NCI-H1436 (cell line): ENCODE measurements at regions not wholly inside any gene's neighbourhood (a gene's known extent, or its start where the extent isn't known, plus 50 kb on each side); places are given as distances from the start of the nearest gene placed in this dataset.
"Not testable (repeated sequence)": the region's sequence is repeated elsewhere in the genome, so short reads cannot be mapped to it uniquely, and the experiment has no call there.

Experiments
- DNase-seq: peaks from one replicate; lab custom pipeline; 2025; lab: John Stamatoyannopoulos, UW

DNA sequence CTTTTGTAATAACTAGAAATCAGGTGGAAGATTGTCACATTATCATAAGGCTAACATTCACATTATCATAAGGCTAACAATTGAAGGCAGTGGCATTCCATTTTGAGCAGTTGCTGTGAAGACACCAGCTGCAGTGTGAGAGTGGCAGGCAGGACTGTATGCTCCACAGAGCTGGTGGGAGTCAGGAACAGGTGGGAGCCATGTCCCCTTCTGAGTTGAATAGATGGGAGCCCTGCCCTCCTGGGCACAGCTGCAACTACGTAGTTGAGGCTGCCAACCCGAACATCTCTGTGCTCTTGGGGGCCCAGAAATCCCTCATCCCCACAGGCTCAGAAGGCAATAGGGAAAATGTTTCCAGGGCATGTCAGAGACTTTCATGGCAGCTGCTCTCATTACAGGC lies 1627.6 kb downstream of the SI start:
- no peak for DNase-seq

DNA sequence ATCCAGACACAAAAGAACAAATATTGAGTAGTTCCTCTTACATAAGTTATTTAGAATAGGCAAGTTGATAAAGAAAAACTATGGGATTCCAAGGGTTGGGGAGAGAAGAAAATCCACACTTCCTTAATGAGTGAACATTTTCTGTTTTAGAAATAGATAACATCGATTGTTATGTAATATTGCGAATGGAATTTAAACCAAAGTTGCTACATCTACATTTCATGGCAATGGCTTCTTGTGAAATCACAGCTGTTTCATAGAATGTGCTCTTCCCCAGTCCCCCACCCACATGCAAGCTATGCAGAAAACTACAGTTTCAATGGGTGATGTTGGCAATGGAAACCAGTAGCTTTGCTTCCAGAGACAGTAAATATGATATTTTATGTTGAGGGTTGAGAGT lies 1639.5 kb downstream of the SI start:
- DNase-seq: no peak

DNA sequence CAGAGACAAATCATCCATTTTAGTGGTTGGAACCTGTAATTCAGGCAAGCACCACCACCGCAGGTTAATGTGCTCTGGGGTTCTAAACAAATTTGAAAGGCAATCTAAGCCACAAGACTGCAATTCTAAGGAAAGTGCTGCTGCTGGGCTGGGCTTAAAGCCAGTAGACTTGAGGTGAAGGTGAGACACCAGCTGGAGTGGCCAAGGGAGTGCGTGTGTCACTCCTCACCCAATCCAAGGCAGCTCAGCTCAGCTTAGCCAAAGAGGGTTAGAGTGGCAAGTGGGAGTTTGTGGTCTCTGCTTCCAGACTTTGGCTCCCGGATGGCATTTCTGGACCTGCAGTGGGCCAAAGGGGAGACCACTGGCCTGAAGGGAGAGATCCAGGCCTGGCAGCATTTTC lies 1655.6 kb downstream of the SI start:
- no peak for DNase-seq

DNA sequence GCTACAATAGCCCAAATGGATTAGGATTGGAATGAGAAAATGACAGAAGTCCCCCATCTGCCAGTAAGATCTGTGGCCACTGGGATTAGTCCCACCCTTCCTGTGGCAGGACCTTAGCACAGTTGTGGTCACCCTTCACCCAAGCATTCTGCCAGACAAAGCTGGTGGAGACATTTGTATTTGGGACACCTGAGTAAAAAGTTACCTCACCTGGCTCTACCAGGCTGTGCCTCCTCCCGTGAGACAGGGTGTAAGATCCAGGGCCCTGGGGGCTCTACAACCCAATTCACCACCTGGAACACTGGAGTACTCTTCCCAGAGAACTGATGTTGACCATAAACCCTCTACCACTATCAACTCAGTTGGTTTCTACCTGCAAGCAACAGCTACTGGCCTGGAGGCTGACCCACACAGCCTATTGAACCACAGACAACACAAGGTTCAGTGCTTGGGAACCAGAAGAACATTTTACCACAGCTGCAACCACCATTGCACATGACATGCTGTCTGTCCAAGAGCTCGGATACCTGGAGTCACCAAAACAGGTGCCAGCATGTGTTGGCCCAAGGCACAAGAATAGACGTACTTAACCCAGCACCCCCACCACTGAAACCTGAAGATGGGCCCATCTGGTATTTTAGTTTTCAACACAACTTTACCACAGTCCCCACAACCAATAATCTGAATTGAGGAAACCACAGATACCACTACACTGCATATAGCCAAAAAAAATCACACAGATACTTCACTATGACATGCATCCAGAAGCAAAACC lies 1686.7 kb downstream of the SI start:
- no peak for DNase-seq

DNA sequence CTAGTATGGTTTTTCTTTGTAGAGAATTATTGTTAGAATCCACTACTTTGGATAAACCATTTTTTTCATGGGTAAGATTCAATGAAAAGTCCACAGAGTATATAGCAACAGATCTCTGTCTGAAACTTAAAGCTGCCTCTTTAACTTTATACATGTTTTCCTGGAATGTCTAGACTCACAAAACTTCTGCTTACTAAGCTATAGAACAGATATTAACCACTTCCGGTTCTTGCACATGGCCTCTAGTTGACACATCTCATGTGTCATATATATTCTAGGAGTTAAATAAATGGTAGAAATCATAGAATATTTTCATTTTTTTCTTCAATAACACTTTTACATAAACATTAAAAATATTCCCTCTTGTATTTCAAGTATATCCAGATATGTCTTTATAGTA lies 1693.9 kb downstream of the SI start:
- DNase-seq: no peak

DNA sequence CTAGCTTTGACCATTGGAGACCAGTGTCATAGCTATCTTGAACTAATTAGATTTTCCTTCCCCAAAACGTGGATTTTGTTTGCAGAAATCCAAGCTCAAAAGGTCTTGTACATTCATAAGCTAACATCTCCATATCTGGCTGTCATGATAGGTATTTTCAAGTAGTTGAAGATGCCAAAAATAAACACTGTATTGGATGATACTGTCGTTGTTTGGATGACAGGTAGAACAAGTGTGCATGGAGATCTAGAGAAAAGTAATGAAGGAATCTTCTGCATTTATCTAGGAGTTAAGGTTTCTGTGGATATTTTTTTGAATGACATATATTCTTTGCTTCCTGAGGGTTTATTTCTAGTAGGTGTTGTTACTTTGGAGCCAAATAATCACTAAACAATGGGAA lies 1696.1 kb downstream of the SI start:
- DNase-seq: no peak

DNA sequence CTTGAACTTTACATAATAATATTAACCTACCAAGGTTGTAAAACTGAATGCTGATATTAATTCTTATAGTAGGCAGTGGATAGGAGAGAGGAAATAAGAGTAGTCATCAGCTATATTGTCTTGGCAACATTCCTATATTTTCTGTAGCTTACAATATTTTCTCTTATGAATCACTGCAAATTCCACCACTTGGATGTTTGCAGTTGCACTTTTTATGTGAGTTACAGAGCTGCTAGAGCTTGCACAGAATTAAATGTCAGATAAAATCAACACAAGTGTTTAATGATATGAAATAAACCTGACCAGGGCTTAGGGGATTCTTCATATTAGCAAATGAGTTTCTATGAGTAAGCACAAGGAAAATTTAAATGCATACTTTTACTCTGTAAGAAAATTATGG lies 1710.1 kb downstream of the SI start:
- DNase-seq: no peak

DNA sequence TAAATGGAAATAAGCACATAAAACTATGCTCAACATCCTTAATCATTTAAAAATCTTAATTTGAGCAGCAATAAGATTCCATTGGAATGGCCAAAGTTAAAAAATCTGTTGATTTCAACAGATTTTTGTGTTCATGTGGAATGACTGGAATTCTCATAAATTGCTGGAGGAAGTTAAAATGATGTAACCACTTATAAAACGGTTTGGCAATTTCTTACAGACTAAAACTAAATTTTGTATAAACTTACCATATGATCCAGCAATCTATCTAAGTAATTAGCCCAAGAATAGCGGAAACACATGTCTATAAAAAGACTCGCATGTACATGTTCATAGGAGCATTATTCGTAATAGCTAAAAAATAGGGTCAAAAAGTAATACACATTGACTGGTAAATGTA lies 1713.6 kb downstream of the SI start:
- DNase-seq: no peak

DNA sequence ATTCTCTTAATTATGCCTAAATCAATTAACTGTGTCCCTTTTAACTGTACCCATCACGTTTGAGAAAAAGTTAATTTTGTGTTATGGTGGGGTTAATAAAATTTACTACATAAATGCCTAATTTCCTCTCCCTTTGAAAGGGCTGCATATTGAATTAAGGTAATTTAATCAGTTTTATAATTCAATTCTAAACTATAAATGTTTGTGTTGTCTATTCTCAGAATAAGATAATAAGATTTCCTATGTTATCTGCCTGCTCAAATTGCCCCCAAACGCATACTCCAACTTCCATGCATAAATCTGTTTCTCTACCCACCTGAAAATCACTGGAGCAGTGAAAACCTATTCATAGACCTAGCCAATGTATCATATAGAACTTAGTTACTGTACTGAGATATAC lies 1716.1 kb downstream of the SI start:
- no peak for DNase-seq

DNA sequence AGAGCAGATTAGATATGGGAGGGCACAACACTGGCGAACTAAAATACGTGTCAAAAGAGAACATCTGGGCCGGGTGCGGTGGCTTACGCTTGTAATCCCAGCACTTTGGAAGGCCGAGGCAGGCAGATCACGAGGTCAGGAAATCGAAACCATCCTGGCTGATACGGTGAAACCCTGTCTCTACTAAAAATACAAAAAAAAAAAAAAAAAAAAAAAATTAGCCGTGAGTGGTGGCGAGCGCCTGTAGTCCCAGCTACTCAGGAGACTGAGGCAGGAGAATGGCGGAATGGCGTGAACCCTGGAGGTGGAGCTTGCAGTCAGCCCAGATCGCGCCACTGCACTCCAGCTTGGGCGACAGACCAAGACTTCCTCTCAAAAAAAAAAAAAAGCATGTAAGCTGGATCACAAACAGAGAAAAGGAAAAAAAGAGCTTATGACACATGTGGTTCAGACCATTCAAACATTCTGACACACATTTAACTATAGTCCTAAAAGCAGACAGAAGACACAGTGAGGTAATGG lies 1716.9 kb downstream of the SI start:
- not testable (repeated sequence) for DNase-seq

DNA sequence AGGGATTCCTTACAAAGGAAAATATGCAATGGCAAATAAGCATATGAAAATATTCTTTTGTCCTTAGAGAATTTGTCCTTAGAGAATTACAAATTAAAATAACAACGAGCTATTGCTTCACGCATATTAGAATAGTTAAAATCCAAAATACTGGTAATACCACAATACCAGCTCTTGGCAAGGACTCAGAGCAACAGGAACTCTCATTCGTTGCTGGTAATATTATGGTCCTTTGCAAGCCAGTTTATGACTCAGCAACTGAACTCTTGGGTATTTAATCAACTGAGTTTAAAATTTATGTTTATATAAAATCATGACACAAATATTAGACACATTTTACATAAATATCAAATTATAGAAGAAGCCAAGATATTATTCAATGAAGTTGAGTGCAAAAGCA lies 1730.4 kb downstream of the SI start:
- DNase-seq: no peak

DNA sequence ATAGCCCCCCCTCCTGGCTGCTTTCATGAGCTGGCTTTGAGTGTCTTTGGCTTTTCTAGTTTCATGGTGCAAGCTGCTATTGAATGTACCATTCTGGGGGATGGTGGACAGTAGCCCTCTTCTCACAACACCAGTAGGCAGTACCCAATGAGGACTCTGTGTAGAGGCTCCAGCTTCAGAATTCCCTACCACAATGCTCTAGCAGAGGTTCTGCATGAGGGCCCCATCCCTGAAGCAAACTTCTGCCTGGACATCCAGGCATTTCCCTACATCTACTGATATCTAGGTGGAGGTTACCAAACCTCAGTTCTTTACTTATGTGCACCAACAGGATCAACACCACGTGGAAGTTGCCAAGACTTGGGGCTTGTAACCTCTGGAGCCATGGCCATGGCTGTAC lies 1742.9 kb downstream of the SI start:
- no peak for DNase-seq

DNA sequence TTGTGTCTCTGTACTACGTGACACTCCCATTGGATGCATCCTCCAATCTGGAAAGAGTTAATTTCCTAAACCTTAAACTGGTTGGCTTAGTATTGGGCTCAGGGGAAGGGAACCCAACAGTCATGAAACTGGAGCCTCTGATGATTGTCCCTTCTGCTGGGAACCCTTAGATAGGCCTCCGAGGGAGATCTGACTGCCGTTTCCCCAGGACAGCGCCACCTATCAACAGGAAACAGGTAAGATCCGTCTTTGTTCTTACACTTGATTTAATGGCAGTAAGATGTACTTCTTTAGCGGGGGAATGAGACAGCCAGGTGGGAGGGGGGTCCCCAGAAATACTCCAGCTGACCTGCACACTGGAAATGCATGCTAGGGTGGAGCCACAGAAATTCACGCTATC lies 1749.6 kb downstream of the SI start:
- no peak for DNase-seq

DNA sequence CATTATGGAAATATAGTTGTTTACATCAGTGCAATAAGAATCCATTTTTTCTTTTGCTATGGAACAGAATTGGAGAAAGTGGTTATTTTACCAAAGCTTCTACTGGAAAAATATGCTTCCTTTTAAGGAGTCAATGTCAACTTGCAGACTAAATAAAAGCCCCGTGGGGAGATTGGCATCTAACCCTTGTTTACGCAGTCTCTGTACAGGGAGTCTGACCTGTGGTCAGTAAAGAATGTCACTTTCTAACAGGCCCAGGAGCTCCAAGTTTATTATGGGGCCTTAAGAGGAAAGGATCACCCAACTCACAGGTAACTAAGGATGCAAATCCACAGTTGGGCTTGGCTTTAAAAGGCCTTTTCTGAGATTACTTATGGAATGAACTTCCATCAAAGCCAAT lies 1751.2 kb downstream of the SI start:
- DNase-seq: no peak

DNA sequence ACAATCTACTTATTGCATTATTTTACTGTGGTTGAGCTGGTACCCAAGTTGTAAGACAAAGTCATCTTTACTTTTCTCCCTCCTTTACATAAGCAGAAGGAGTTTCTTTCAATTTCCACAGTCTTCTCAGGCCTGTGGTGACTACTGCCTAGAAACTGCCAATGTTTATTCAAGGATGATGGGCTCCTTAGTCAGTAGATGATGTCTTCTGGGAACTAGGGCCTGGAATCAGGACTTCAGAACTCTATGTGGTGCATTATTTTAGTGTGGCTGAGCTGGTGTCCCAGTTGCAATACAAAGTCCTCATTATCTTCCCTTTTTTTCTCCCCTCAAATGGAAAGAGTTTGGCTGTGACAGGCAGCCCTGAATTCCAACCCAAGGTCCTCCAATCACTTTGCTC lies 1762.5 kb downstream of the SI start:
- no peak for DNase-seq

DNA sequence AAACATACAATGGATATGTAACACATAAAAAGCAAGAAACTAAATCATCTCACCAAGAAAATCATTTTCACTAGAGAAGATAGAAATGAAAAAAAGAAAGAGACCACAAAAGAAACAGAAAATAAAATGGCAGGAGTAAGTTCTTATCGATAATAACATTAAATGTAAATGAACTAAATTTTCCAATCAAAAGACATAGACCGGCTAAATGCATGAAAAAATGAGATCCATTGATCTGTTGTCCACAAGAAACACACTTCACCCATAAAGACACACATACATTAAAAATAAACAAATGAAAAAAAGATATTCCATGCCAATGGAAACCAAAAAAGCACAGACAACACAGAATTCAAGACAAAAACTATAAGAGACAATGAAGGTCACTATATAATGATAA lies 1771.9 kb downstream of the SI start:
- no peak for DNase-seq

DNA sequence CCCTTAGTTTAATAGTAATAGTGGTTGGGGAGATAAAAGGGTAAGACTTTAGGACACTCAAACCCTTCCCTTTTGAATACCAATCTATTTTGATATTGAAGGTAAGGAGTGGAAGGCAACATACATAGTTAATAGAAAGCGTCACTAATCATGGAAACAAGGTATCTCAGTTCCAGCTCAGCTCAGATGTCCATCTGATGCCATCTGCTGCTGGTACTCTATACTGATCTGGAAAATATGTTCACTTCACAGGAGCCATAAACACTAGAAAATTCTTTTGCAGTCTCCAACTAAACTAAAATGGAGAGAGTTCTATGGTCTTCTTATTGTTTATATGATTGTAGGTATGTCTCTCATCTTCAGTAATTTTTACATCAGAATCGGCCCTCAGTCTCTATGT lies 1777.1 kb downstream of the OTOL1 start:
- no peak for DNase-seq

DNA sequence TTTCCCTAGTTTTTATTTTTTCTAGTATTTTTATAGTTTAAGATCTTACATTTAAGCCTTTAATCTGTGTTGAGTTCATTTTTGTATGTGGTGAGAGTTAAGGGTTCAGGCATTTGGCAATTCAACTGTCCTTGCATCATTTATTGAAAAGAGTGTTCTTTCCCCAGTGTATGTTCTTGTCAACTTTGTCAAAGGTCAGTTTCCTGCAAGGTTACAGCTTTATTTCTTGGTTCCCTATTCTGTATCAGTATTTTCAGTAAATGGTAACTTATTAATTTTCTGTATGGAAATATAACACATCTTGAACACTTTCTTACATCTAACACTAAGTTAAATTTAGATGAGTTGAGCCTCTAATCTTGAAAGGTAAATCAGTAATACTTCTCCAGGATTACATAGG lies 1770.1 kb downstream of the OTOL1 start:
- no peak for DNase-seq

DNA sequence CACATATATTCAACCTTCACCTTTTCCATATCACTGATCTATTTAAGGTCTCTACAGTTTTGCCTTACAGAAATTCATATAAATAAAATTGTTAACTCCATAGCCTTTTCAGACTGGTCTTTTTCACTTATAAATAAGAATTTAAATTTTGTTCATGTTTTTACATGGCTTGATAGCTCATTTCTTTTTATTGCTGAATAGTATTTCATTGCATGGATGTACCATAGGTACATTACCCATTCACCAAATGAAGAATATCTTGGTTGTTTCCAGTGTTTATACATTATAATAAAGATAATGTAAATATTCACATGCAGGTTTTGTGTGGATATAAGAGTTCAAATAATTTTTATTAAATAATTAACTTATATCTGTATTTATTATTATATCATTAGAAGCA lies 1765.0 kb downstream of the OTOL1 start:
- DNase-seq: no peak

DNA sequence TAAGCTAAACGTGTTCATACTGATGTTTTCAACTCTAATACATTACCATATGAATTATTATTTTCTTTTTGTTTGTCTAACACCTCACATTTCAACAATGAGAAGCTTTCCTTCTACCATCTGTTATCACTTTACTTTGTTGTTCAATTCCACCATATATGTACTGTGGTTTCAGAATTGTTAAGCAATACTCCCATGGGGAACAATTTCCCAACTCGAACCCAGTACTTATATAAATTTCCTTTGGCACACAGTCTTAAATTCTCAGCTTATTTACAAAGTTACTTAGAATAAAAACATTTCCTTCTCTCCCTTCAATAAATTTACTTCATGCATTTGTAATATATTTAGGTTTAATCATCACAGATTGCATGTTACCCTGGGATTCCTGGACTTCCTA lies 1764.4 kb downstream of the OTOL1 start:
- no peak for DNase-seq

DNA sequence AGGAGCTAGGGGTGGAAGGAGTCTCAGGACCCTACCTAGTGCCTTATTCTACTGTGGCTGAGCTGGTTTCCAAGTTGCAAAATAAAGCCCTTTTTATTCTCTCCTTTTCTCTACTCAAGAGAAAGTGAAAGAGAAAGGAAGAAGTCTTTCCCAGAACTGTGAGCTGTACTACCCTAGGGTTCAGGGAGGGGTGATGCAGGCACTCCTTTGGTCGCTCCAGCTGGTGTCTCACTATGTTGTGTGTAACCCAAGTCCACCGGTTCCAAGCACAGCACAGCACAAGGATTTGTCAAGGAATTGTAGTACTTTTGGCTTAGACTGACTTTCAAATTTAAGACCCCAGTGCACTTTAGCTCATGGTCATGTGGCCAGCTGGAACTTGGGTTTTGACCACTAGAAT lies 1721.7 kb downstream of the OTOL1 start:
- no peak for DNase-seq

DNA sequence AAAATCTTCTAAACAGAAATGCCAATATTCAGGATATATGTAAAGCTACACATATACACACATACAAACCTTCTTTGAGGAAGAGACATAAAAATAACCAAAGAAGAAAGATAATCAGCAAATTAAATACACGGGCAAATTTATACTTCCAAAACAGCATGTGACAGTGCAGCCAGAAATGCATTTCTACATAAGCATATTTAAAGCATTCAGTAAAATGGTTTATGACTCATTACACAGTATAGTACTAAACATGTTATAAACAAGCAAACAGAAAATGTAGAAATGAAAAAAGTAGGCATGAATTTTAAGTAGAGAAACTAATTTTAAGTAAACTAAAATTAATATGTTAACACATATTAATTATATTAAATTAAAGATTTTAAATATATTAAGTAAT lies 1717.2 kb downstream of the OTOL1 start:
- no peak for DNase-seq

DNA sequence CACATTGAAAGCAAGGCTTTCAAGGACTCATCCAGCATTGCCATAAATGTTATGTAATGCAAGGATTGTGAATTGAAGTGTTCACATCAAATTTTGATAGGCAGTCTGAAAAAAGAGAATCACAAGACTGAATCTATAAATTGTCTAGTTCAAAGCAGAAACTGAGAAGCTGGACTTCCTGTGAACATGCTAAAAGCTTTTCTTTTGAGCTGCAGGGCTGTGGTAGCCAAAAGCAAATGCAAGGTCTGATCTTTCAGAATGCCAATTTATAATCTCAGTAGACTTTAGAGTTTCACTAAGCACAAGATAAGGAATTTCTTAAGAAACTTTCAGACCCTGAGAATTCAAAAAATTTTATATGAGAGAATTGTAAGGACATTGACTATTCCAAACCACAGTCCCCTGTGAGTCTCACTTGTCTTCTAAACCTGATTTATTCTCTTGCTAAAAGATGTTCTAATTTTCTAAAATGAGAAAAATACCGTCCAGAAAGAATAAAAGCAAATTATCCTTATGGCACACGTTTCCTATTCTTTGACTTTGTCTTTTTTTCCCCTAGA lies 1700.3 kb downstream of the OTOL1 start:
- DNase-seq: no peak

DNA sequence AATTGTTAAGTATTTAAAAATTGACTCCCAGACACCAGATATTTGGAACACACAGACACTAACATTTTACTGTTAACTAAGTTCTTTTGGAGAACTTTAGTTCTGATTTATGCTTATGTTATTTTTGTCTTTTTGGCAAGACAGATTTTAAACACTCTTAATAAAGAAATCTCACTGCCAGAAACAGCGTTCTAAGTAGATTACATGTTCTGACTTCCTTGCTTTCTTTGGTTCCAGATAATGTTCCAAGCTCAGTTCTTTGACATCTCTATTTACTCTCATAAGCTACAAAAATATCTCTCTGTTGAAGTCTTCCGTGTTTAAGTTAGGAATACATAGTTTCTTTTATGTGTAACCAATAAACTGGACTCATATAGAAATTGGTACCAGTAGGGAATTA lies 1699.6 kb downstream of the OTOL1 start:
- DNase-seq: no peak
